HepG2 (cell line): ENCODE measurements at regions not wholly inside any gene's neighbourhood (a gene's known extent, or its start where the extent isn't known, plus 50 kb on each side); places are given as distances from the start of the nearest gene placed in this dataset.

Source experiments
- BCL6 ChIP-seq: IDR thresholded peaks from 2 replicates; pipeline ENCODE4 v1.6.1; 2016; ENCODE audit warnings: missing genetic modification reagents, missing compliant biosample characterization
- CREB1 ChIP-seq, 2 experiments: fragments of 450-650 bp in 1 of 2; IDR thresholded peaks; 2 replicates each; pipeline ENCODE4 v1.6.1; 2016 to 2017; ENCODE audit warnings: control low read depth in 1 of 2, mild to moderate bottlenecking in 1 of 2, missing compliant biosample characterization in 1 of 2, missing genetic modification characterization in 1 of 2
- CREM ChIP-seq, 2 experiments: sonication (generic) in 1 of 2; formaldehyde crosslinking in 1 of 2; IDR thresholded peaks; 2 replicates each; pipeline versions ENCODE4 v1.4.0 to v1.6.1; 2016 to 2020; ENCODE audit warnings: antibody characterized with exemption in 1 of 2, mild to moderate bottlenecking in 1 of 2, missing genetic modification reagents in 1 of 2
- EP300 ChIP-seq, 3 experiments: sonication (generic) in 1 of 3; formaldehyde crosslinking in 1 of 3; IDR thresholded peaks; 2 replicates each; pipeline versions ENCODE4 v1.5.1 to v1.6.1; 2011 to 2020; ENCODE audit warnings: low read depth in 2 of 3, low read length in 2 of 3, borderline replicate concordance in 1 of 3, improper control_type of control experiment in 1 of 3, mild to moderate bottlenecking in 1 of 3, missing genetic modification reagents in 1 of 3, moderate library complexity in 1 of 3
- FOXA1 ChIP-seq, 2 experiments: fragments of 450-650 bp in 1 of 2; sonication (generic) in 1 of 2; formaldehyde crosslinking in 1 of 2; IDR thresholded peaks; 2 replicates each; pipeline versions ENCODE4 v1.4.0 to v1.6.1; 2016 to 2020; ENCODE audit warnings: missing genetic modification reagents in 1 of 2
- FOXA3 ChIP-seq: IDR thresholded peaks from 2 replicates; pipeline ENCODE4 v1.6.1; 2016; ENCODE audit warnings: missing genetic modification reagents, missing compliant biosample characterization
- FOXJ3 ChIP-seq: sonication (generic); formaldehyde crosslinking; IDR thresholded peaks from 2 replicates; pipeline ENCODE4 v1.4.0; 2020; ENCODE audit warnings: missing genetic modification reagents, mild to moderate bottlenecking, borderline replicate concordance
- HDAC1 ChIP-seq: sonication (generic); formaldehyde crosslinking; IDR thresholded peaks from 2 replicates; pipeline ENCODE4 v1.5.1; 2020; ENCODE audit warnings: mild to moderate bottlenecking, missing genetic modification reagents
- HIVEP1 ChIP-seq: sonication (generic); formaldehyde crosslinking; IDR thresholded peaks from 2 replicates; pipeline ENCODE4 v1.4.0; 2020; ENCODE audit warnings: mild to moderate bottlenecking, missing genetic modification reagents
- ISL2 ChIP-seq: sonication (generic); formaldehyde crosslinking; IDR thresholded peaks from 2 replicates; pipeline ENCODE4 v1.5.0; 2020; ENCODE audit warnings: missing genetic modification reagents
- MEF2D ChIP-seq: sonication (generic); formaldehyde crosslinking; IDR thresholded peaks from 2 replicates; pipeline ENCODE4 v1.5.1; 2020; ENCODE audit warnings: mild to moderate bottlenecking, missing genetic modification reagents
- MLLT10 ChIP-seq: sonication (generic); formaldehyde crosslinking; IDR thresholded peaks from 2 replicates; pipeline ENCODE4 v1.4.0; 2020; ENCODE audit warnings: missing genetic modification reagents
- NFIC ChIP-seq: IDR thresholded peaks from 2 replicates; pipeline ENCODE4 v1.6.1; 2012; ENCODE audit warnings: mild to moderate bottlenecking, low read length, inconsistent platforms
- NR2C2 ChIP-seq: sonication (generic); formaldehyde crosslinking; IDR thresholded peaks from 2 replicates; pipeline ENCODE4 v1.4.0; 2020; ENCODE audit warnings: missing genetic modification reagents, mild to moderate bottlenecking, moderate library complexity, borderline replicate concordance
- NR2F6 ChIP-seq, 2 experiments: IDR thresholded peaks; 2 replicates each; pipeline ENCODE4 v1.6.1; 2016; ENCODE audit warnings: antibody characterized with exemption in 1 of 2, mild to moderate bottlenecking in 1 of 2
- PITX1 ChIP-seq: sonication (generic); formaldehyde crosslinking; IDR thresholded peaks from 2 replicates; pipeline ENCODE4 v1.5.1; 2020; ENCODE audit warnings: mild to moderate bottlenecking, missing genetic modification reagents
- POLR2AphosphoS5 ChIP-seq: IDR thresholded peaks from 2 replicates; pipeline ENCODE4 v1.6.1; 2012; ENCODE audit warnings: low read depth, low read length
- PPARG ChIP-seq: conservative IDR thresholded peaks from 2 replicates; pipeline ENCODE4 v1.6.1; 2016; ENCODE audit warnings: missing biosample characterization, missing genetic modification reagents
- ZFY ChIP-seq: sonication (generic); formaldehyde crosslinking; IDR thresholded peaks from 2 replicates; pipeline ENCODE4 v1.4.0; 2020; ENCODE audit warnings: missing genetic modification reagents
- ZMYM2 ChIP-seq: sonication (generic); formaldehyde crosslinking; IDR thresholded peaks from 2 replicates; pipeline ENCODE4 v1.8.0; 2022; ENCODE audit warnings: mild to moderate bottlenecking, missing genetic modification reagents
- ZMYM4 ChIP-seq: sonication (generic); formaldehyde crosslinking; IDR thresholded peaks from 2 replicates; pipeline ENCODE4 v1.8.1; 2023; ENCODE audit warnings: mild to moderate bottlenecking, missing genetic modification reagents
- ZNF12 ChIP-seq: sonication (generic); formaldehyde crosslinking; IDR thresholded peaks from 2 replicates; pipeline ENCODE4 v1.5.0; 2020; ENCODE audit warnings: missing genetic modification reagents
- TF ChIP-seq, protein P1 (sequence below): sonication (generic); formaldehyde crosslinking; IDR thresholded peaks from 2 replicates; pipeline ENCODE4 v1.4.0; 2020; ENCODE audit warnings: missing genetic modification reagents
- TF ChIP-seq, protein P2 (sequence below): IDR thresholded peaks from 2 replicates; pipeline ENCODE4 v1.6.1; 2012; ENCODE audit warnings: low read depth, low read length, improper control_type of control experiment
- TF ChIP-seq, protein P3 (sequence below): sonication (generic); formaldehyde crosslinking; IDR thresholded peaks from 2 replicates; pipeline ENCODE4 v1.4.0; 2020; ENCODE audit warnings: missing genetic modification reagents, mild to moderate bottlenecking, borderline replicate concordance

DNA sequence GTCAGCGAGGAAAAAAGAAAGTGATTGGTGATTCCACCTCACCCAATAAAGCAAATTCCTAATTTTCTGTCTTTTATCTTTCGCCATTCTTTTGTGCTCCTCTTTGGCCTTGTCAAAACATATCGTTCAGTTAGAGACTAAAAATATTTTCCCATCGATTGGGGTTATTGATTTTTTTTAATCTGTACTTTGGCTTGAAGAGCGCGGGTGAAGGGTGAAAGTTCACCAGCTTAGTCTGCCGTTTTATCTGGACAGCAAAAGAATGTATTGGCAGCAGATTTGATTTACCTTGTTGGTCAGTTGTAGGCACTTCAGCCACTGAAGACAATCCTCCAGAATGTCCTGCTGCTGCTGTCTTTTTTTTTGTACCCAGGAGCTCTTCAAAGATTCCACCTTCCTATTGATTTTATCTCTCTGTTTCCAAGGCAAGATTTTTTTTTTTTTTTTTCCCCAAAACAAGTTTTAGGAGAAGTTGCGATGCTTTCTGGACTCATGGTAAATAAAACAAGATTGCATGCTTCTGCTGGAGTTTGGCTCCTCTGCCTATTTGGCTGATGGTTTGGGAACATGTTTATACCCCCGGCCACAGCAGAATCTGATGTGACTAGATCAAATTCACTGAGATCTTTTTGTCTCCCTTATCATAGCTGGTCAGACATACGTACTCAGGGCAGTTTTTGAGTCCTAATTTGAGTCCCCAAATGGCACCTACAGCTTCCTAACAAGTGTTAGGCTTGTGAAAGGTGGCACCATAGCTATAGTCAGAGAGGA lies 269.3 kb upstream of the ONECUT1 start (continued):
- no peak for TF ChIP-seq FOXA1 (IDR thresholded peaks at IDR 0.05)
- no peak for TF ChIP-seq FOXA1 (CRISPR knock-in tag; IDR thresholded peaks at IDR 0.05)
- TF ChIP-seq FOXJ3 (CRISPR knock-in tag), result peak; percentile 72; the same call in 1 of the 2 replicates
- TF ChIP-seq MEF2D (CRISPR knock-in tag), result peak; percentile 95
- 0 out of 2 replicates have a peak, but pooled peaks have one; percentile 45 for TF ChIP-seq ZMYM2 (CRISPR knock-in tag)
- TF ChIP-seq CREM (IDR thresholded peaks at IDR 0.05), result peak; percentile 47; the same call in 1 of the 2 replicates
- TF ChIP-seq CREM (CRISPR knock-in tag; IDR thresholded peaks at IDR 0.05), result no peak
- peak; percentile 64 for TF ChIP-seq NR2F6 (IDR thresholded peaks at IDR 0.05)
- 0 out of 2 replicates have a peak, but pooled peaks have one; percentile 24 for TF ChIP-seq NR2F6 (CRISPR knock-in tag; IDR thresholded peaks at IDR 0.05)
- peak; percentile 75 for TF ChIP-seq BCL6 (CRISPR knock-in tag)
- TF ChIP-seq PITX1 (CRISPR knock-in tag), result peak; percentile 71; the same call in 1 of the 2 replicates
- no peak for TF ChIP-seq CREB1 (IDR thresholded peaks at IDR 0.05)
- TF ChIP-seq CREB1 (CRISPR knock-in tag; IDR thresholded peaks at IDR 0.05), result peak; percentile 54; the same call in 1 of the 2 replicates
- TF ChIP-seq, protein P1, sequence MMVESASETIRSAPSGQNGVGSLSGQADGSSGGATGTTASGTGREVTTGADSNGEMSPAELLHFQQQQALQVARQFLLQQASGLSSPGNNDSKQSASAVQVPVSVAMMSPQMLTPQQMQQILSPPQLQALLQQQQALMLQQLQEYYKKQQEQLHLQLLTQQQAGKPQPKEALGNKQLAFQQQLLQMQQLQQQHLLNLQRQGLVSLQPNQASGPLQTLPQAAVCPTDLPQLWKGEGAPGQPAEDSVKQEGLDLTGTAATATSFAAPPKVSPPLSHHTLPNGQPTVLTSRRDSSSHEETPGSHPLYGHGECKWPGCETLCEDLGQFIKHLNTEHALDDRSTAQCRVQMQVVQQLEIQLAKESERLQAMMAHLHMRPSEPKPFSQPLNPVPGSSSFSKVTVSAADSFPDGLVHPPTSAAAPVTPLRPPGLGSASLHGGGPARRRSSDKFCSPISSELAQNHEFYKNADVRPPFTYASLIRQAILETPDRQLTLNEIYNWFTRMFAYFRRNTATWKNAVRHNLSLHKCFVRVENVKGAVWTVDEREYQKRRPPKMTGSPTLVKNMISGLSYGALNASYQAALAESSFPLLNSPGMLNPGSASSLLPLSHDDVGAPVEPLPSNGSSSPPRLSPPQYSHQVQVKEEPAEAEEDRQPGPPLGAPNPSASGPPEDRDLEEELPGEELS (CRISPR knock-in tag), result peak; percentile 29; the same call in 1 of the 2 replicates
- TF ChIP-seq PPARG (CRISPR knock-in tag), result peak; percentile 84
- TF ChIP-seq HDAC1, result peak; percentile 84; the same call in 1 of the 2 replicates
- 0 out of 2 replicates have a peak, but pooled peaks have one; percentile 19 for TF ChIP-seq FOXA3 (CRISPR knock-in tag)
- TF ChIP-seq HIVEP1 (CRISPR knock-in tag), result no peak
- TF ChIP-seq POLR2AphosphoS5, result no peak
- no peak for TF ChIP-seq ZNF12 (CRISPR knock-in tag)
- TF ChIP-seq, protein P2, sequence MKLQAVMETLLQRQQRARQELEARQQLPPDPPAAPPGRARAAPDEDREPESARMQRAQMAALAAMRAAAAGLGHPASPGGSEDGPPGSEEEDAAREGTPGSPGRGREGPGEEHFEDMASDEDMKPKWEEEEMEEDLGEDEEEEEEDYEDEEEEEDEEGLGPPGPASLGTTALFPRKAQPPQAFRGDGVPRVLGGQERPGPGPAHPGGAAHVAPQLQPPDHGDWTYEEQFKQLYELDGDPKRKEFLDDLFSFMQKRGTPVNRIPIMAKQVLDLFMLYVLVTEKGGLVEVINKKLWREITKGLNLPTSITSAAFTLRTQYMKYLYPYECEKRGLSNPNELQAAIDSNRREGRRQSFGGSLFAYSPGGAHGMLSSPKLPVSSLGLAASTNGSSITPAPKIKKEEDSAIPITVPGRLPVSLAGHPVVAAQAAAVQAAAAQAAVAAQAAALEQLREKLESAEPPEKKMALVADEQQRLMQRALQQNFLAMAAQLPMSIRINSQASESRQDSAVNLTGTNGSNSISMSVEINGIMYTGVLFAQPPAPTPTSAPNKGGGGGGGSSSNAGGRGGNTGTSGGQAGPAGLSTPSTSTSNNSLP, result peak; percentile 44; the same call in 1 of the 2 replicates
- no peak for TF ChIP-seq ZFY (CRISPR knock-in tag)
- TF ChIP-seq ZMYM4 (CRISPR knock-in tag), result peak; percentile 73
- peak; percentile 94 for TF ChIP-seq NR2C2
- TF ChIP-seq, protein P3, sequence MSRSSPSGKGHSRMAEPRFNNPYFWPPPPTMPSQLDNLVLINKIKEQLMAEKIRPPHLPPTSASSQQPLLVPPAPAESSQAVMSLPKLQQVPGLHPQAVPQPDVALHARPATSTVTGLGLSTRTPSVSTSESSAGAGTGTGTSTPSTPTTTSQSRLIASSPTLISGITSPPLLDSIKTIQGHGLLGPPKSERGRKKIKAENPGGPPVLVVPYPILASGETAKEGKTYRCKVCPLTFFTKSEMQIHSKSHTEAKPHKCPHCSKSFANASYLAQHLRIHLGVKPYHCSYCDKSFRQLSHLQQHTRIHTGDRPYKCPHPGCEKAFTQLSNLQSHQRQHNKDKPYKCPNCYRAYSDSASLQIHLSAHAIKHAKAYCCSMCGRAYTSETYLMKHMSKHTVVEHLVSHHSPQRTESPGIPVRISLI (CRISPR knock-in tag), result peak; percentile 44; the same call in 1 of the 2 replicates
- TF ChIP-seq NFIC, result peak; percentile 68; the same call in 1 of the 2 replicates
- no peak for TF ChIP-seq MLLT10
- TF ChIP-seq ISL2 (CRISPR knock-in tag), result peak; percentile 22; the same call in 1 of the 2 replicates
- TF ChIP-seq EP300 (IDR thresholded peaks at IDR 0.05; ENCODE audit: low read depth in 2 of 2, low read length in 2 of 2), result peak in 1 of 2 experiments; percentile 43; a peak in 1 of 4 replicates
- TF ChIP-seq EP300 (CRISPR knock-in tag; IDR thresholded peaks at IDR 0.05; ENCODE audit: borderline replicate concordance), result no peak
